Panc1 (cell line): ENCODE measurements at regions not wholly inside any gene's neighbourhood (a gene's known extent, or its start where the extent isn't known, plus 50 kb on each side); places are given as distances from the start of the nearest gene placed in this dataset.
"Not testable (repeated sequence)": the region's sequence is repeated elsewhere in the genome, so short reads cannot be mapped to it uniquely, and the experiment has no call there.

Source experiments
- ATAC-seq: fragments of 200-7000 bp; cut with Tn5 transposase; 2 replicates; pipeline ENCODE4 v1.9.1; 2020; ENCODE audit warnings: mild to moderate bottlenecking, moderate library complexity
- BruUV-seq: library from RNA; stranded (reverse); fragments of 400-500 nt; replicated peaks from 2 replicates; lab custom pipeline; 2021; lab: Mats Ljungman, UMichigan
- CTCF ChIA-PET: fragments of 300-600 bp; sonication (Branson Sonifier 250); formaldehyde crosslinking; loops from one replicate; lab custom pipeline; 2022; ENCODE audit warnings: antibody characterized with exemption; lab: Charles Lee
- POLR2A ChIA-PET: fragments of 300-600 bp; sonication (Branson Sonifier 250); formaldehyde crosslinking; loops from one replicate; lab custom pipeline; 2022; ENCODE audit warnings: antibody characterized with exemption; lab: Charles Lee
- DNase-seq: peaks from one replicate; pipeline ENCODE4 v3.0.0-alpha.2; 2010; ENCODE audit warnings: low read depth, low spot score
- H3K27ac ChIP-seq: 2 replicates; pipeline ENCODE4 v1.5.1; 2011; ENCODE audit warnings: mild to moderate bottlenecking, low read length, inconsistent platforms
- H3K27me3 ChIP-seq: fragments of 200-500 bp; sonication (Bioruptor generic); 2 replicates; pipeline ENCODE4 v1.6.0; 2014; ENCODE audit warnings: low read length, inconsistent platforms; ENCODE audit not compliant: control insufficient read depth, insufficient read depth
- H3K36me3 ChIP-seq: fragments of 200-500 bp; sonication (Bioruptor generic); 2 replicates; pipeline ENCODE4 v1.5.1; 2014; ENCODE audit warnings: inconsistent platforms, mild to moderate bottlenecking, low read length, moderate library complexity; ENCODE audit not compliant: control insufficient read depth, insufficient read depth
- H3K4me1 ChIP-seq: 2 replicates; pipeline ENCODE4 v1.5.1; 2011; ENCODE audit warnings: inconsistent platforms, mild to moderate bottlenecking, low read length, moderate library complexity; ENCODE audit not compliant: control insufficient read depth, insufficient read depth
- H3K4me3 ChIP-seq, 2 experiments: 2 replicates each; pipeline ENCODE4 v1.5.1; 2011 to 2012; ENCODE audit warnings: low read depth in 2 of 2, low read length in 2 of 2, mild to moderate bottlenecking in 2 of 2, inconsistent platforms in 1 of 2, moderate library complexity in 1 of 2
- H3K9me3 ChIP-seq: fragments of 200-500 bp; sonication (Bioruptor generic); 2 replicates; pipeline ENCODE4 v1.5.1; 2014; ENCODE audit warnings: low read depth, mild to moderate bottlenecking, inconsistent platforms, low read length, moderate library complexity; ENCODE audit not compliant: control insufficient read depth, insufficient read depth
- CTCF ChIP-seq: fragments of 450-650 bp; IDR thresholded peaks from 2 replicates; pipeline ENCODE4 v1.5.1; 2017; ENCODE audit warnings: mild to moderate bottlenecking
- POLR2AphosphoS5 ChIP-seq: IDR thresholded peaks from 2 replicates; pipeline ENCODE4 v1.6.1; 2012; ENCODE audit warnings: mild to moderate bottlenecking, low read depth, low read length, moderate library complexity
- REST ChIP-seq, 2 experiments: IDR thresholded peaks; 2 replicates each; pipeline ENCODE4 v1.6.1; 2011 to 2012; ENCODE audit warnings: low read depth in 2 of 2, control low read depth in 1 of 2, low read length in 1 of 2, mild to moderate bottlenecking in 1 of 2, moderate library complexity in 1 of 2; ENCODE audit not compliant: insufficient read depth in 1 of 2
- SIN3A ChIP-seq: IDR thresholded peaks from 2 replicates; pipeline ENCODE4 v1.6.1; 2012; ENCODE audit warnings: low read depth, mild to moderate bottlenecking, low read length, moderate library complexity, borderline replicate concordance; ENCODE audit not compliant: insufficient read depth
- TCF7L2 ChIP-seq: IDR thresholded peaks from 2 replicates; pipeline ENCODE4 v1.6.1; 2011; ENCODE audit warnings: mild to moderate bottlenecking, low read depth, low read length, inconsistent platforms
- in situ Hi-C: cut with HindIII; loops from 2 replicates; pipeline ENCODE4 v1.10.0; 2016; ENCODE audit warnings: low sequenced_read_pairs, low pct_unique_long_range_greater_than_20kb
- intact Hi-C: fragments of 100-400 bp; cut with micrococcal nuclease; formaldehyde crosslinking; loops from one replicate; pipeline ENCODE4 v1.10.0; 2022; ENCODE audit not compliant: unreplicated experiment

- in situ Hi-C loops: no loop called here
- CTCF ChIA-PET: no interaction called here
These were observed 156.4 kb downstream of the C16orf95 start for GRCh38 chr16:87160701-87161337.

GRCh38 chr16:87161410-87161809, 155.8 kb downstream of the C16orf95 start:
- H3K27me3 ChIP-seq, in situ Hi-C loops, BruUV-seq, ATAC-seq, H3K27ac ChIP-seq, POLR2A ChIA-PET, H3K4me3 ChIP-seq, H3K36me3 ChIP-seq, CTCF ChIA-PET, H3K9me3 ChIP-seq, H3K4me1 ChIP-seq, DNase-seq, intact Hi-C loops: not testable (repeated sequence)

More at GRCh38 chr16:87160701-87161337, 156.4 kb downstream of the C16orf95 start:
- intact Hi-C loops: no loop called here
- BruUV-seq: no TSS peak
- Histone ChIP-seq H3K4me1 (no peaks in the 10 kb centered on the region), H3K27ac (no peak overlapping the region), H3K9me3 (no peaks in the 10 kb centered on the region), H3K4me3 (no peak overlapping the region), H3K27me3 (no peaks in the 10 kb centered on the region), H3K36me3 (no peaks in the 10 kb centered on the region)
- no peak for TF ChIP-seq TCF7L2
- TF ChIP-seq REST (IDR thresholded peaks at IDR 0.05; ENCODE audit: insufficient read depth in 1 of 2, low read depth in 2 of 2, low read length in 1 of 2): no peak
- DNase-seq (no peak), ATAC-seq (no peak)
- POLR2A ChIA-PET: interaction anchor here (0.6 kb wide), 1 partner anchor 12 kb away, joined by 3 read pairs; no protein-coding TSS in a partner anchor

- intact Hi-C loops: no loop called here
- BruUV-seq: no TSS peak
- no peaks in the 10 kb centered on the region for H3K36me3 ChIP-seq
These were observed 155.1 kb downstream of the C16orf95 start for GRCh38 chr16:87161822-87162676.

More at GRCh38 chr16:87161822-87162676, 155.1 kb downstream of the C16orf95 start:
- ChIA-PET CTCF (no interaction called here), POLR2A (no interaction called here)
- no peak for TF ChIP-seq CTCF
- no peak for TF ChIP-seq TCF7L2
- no peak for TF ChIP-seq POLR2AphosphoS5
- TF ChIP-seq REST (IDR thresholded peaks at IDR 0.05; ENCODE audit: insufficient read depth in 1 of 2, low read depth in 2 of 2, low read length in 1 of 2): no peak
- TF ChIP-seq SIN3A: no peak
- in situ Hi-C loops: no loop called here
- Histone ChIP-seq H3K4me1 (no peaks in the 10 kb centered on the region), H3K4me3 (no peak overlapping the region), H3K27ac (no peak overlapping the region), H3K9me3 (no peaks in the 10 kb centered on the region), H3K27me3 (no peaks in the 10 kb centered on the region)
- DNase-seq (no peak), ATAC-seq (no peak)
